HEK293T (cell line): ENCODE measurements at regions not wholly inside any gene's neighbourhood (a gene's known extent, or its start where the extent isn't known, plus 50 kb on each side); places are given as distances from the start of the nearest gene placed in this dataset.

ENCODE experiments used
- ARNT ChIP-seq: fragments of 450-650 bp; IDR thresholded peaks from 2 replicates; pipeline ENCODE4 v1.6.1; 2017; ENCODE audit warnings: mild to moderate bottlenecking
- BHLHE40 ChIP-seq: fragments of 450-650 bp; IDR thresholded peaks from 2 replicates; pipeline ENCODE4 v1.6.1; 2016; ENCODE audit warnings: mild to moderate bottlenecking, moderate library complexity, borderline replicate concordance
- HDGF ChIP-seq: fragments of 450-650 bp; IDR thresholded peaks from 2 replicates; pipeline ENCODE4 v1.6.1; 2017; ENCODE audit warnings: antibody characterized with exemption, borderline replicate concordance

DNA sequence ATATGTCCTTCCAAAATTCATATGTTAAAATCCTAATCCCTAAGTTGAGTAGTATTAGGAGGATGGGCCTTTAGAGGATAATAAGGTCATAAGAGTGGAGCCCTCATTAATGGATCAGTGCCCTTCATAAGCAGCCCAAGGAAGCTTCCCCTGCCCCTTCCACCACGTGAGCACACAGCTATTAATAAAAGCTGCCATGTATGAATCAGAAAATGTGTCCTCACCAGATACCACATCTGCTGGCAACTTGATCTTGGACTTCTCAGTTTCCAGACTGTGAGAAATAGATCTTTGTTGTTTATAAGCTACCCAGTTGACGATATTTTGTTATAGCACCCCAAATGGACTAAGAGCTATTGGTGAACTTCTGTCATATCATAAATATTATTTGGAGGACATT lies 207.7 kb upstream of the HDDC2 start:
- TF ChIP-seq ARNT (no peak), BHLHE40 (no peak), HDGF (no peak)
